IMR-90 (cell line): ENCODE measurements at regions not wholly inside any gene's neighbourhood (a gene's known extent, or its start where the extent isn't known, plus 50 kb on each side); places are given as distances from the start of the nearest gene placed in this dataset.

ENCODE experiments used
- ATAC-seq: fragments of 200-7000 bp; cut with Tn5 transposase; 2 replicates; pipeline ENCODE4 v1.9.1; 2020; ENCODE audit warnings: low read depth, mild to moderate bottlenecking, moderate library complexity
- BruUV-seq: library from RNA; stranded (reverse); fragments of 400-500 nt; replicated peaks from 2 replicates; lab custom pipeline; 2021; lab: Mats Ljungman, UMichigan
- CTCF ChIA-PET: fragments of 300-600 bp; formaldehyde crosslinking; extraction: SDS; loops from one replicate; lab custom pipeline; 2021; ENCODE audit warnings: antibody characterized with exemption; lab: Yijun Ruan, JAX
- POLR2A ChIA-PET: fragments of 300-600 bp; sonication (Branson Sonifier 250); formaldehyde crosslinking; loops from one replicate; lab custom pipeline; 2022; ENCODE audit warnings: antibody characterized with exemption; ENCODE audit not compliant: unreplicated experiment; lab: Charles Lee
- DNase-seq: peaks from one replicate; pipeline ENCODE4 v3.0.0; 2013
- H2AFZ ChIP-seq: replicated peaks from 2 replicates; pipeline ENCODE3; 2013; ENCODE audit warnings: low read length, mild to moderate bottlenecking; ENCODE audit not compliant: poor library complexity
- H2AK5ac ChIP-seq: 2 replicates; pipeline ENCODE4 v1.6.1; 2013; ENCODE audit warnings: low read depth, low read length, inconsistent platforms
- H2AK9ac ChIP-seq: replicated peaks from 2 replicates; pipeline ENCODE3; 2013; ENCODE audit warnings: mild to moderate bottlenecking, low read depth, low read length, moderate library complexity; ENCODE audit not compliant: poor library complexity
- H2BK120ac ChIP-seq: 2 replicates; pipeline ENCODE4 v1.6.1; 2013; ENCODE audit warnings: low read depth, low read length, inconsistent platforms
- H2BK15ac ChIP-seq: 3 replicates; pipeline ENCODE4 v1.6.1; 2013; ENCODE audit warnings: low read depth, low read length, inconsistent platforms
- H2BK20ac ChIP-seq: 2 replicates; pipeline ENCODE4 v1.6.1; 2013; ENCODE audit warnings: low read depth, mild to moderate bottlenecking, inconsistent platforms, low read length, moderate library complexity
- H2BK5ac ChIP-seq: 2 replicates; pipeline ENCODE4 v1.6.1; 2013; ENCODE audit warnings: mild to moderate bottlenecking, low read depth, low read length, inconsistent platforms; ENCODE audit not compliant: poor library complexity, severe bottlenecking
- H3K14ac ChIP-seq: replicated peaks from 2 replicates; pipeline ENCODE4 v1.6.1; 2013; ENCODE audit warnings: low read depth, low read length, inconsistent platforms
- H3K18ac ChIP-seq: 2 replicates; pipeline ENCODE4 v1.6.1; 2013; ENCODE audit warnings: low read depth, low read length, control low read depth
- H3K23ac ChIP-seq: 2 replicates; pipeline ENCODE4 v1.6.1; 2013; ENCODE audit warnings: low read depth, low read length, inconsistent platforms
- H3K27ac ChIP-seq: 2 replicates; pipeline ENCODE4 v1.5.1; 2013; ENCODE audit warnings: mild to moderate bottlenecking, control low read depth, low read length; ENCODE audit not compliant: insufficient read depth
- H3K27me3 ChIP-seq: 2 replicates; pipeline ENCODE4 v1.6.1; 2013; ENCODE audit warnings: low read length; ENCODE audit not compliant: control insufficient read depth, insufficient read depth
- H3K36me3 ChIP-seq: 2 replicates; pipeline ENCODE4 v1.6.1; 2013; ENCODE audit warnings: low read length, mixed read lengths; ENCODE audit not compliant: control insufficient read depth, insufficient read depth
- H3K4ac ChIP-seq: 2 replicates; pipeline ENCODE4 v1.6.1; 2013; ENCODE audit warnings: low read depth, low read length, inconsistent platforms
- H3K4me1 ChIP-seq: 2 replicates; pipeline ENCODE4 v1.6.1; 2013; ENCODE audit warnings: low read length, mixed read lengths; ENCODE audit not compliant: control insufficient read depth, insufficient read depth
- H3K4me2 ChIP-seq: 2 replicates; pipeline ENCODE4 v1.6.1; 2013; ENCODE audit warnings: low read depth, mild to moderate bottlenecking, control low read depth, low read length, moderate library complexity
- H3K4me3 ChIP-seq: 2 replicates; pipeline ENCODE4 v1.5.1; 2013; ENCODE audit warnings: low read depth, mild to moderate bottlenecking, control low read depth, low read length, moderate library complexity; ENCODE audit not compliant: insufficient read depth
- H3K56ac ChIP-seq: 2 replicates; pipeline ENCODE4 v1.6.1; 2013; ENCODE audit warnings: low read length, inconsistent platforms; ENCODE audit not compliant: insufficient read depth; ENCODE audit errors: extremely low read depth
- H3K79me1 ChIP-seq, 2 experiments: 2 replicates each; pipeline ENCODE4 v1.6.1; 2013; ENCODE audit warnings: low read length in 2 of 2, inconsistent platforms in 1 of 2, low read depth in 1 of 2
- H3K9ac ChIP-seq: 2 replicates; pipeline ENCODE4 v1.6.1; 2013; ENCODE audit warnings: low read depth, low read length, control low read depth
- H3K9me1 ChIP-seq: 2 replicates; pipeline ENCODE4 v1.6.1; 2013; ENCODE audit warnings: low read length, inconsistent platforms; ENCODE audit not compliant: insufficient read depth
- H3K9me3 ChIP-seq: 2 replicates; pipeline ENCODE4 v1.6.1; 2013; ENCODE audit warnings: low read length; ENCODE audit not compliant: control insufficient read depth, insufficient read depth
- H4K20me1 ChIP-seq: 2 replicates; pipeline ENCODE4 v1.6.1; 2013; ENCODE audit warnings: low read length, inconsistent platforms; ENCODE audit not compliant: insufficient read depth
- H4K5ac ChIP-seq: 2 replicates; pipeline ENCODE4 v1.6.1; 2013; ENCODE audit warnings: mild to moderate bottlenecking, low read depth, low read length, control low read depth
- H4K8ac ChIP-seq, 2 experiments: 2 replicates each; pipeline ENCODE4 v1.6.1; 2013; ENCODE audit warnings: low read depth in 2 of 2, low read length in 2 of 2, control low read depth in 1 of 2, inconsistent platforms in 1 of 2
- H4K91ac ChIP-seq: 2 replicates; pipeline ENCODE4 v1.6.1; 2013; ENCODE audit warnings: low read depth, low read length, inconsistent platforms; ENCODE audit not compliant: insufficient read depth
- BHLHE40 ChIP-seq: fragments of 150-350 bp; IDR thresholded peaks from 2 replicates; pipeline ENCODE4 v1.6.1; 2016; ENCODE audit warnings: mild to moderate bottlenecking, low read depth, low read length
- CTCF ChIP-seq: conservative IDR thresholded peaks from 2 replicates; pipeline ENCODE4 v1.5.1; 2012; ENCODE audit warnings: mild to moderate bottlenecking, low read depth, low read length, improper control_type of control experiment
- ELK1 ChIP-seq: fragments of 150-350 bp; IDR thresholded peaks from 2 replicates; pipeline ENCODE4 v1.6.1; 2016; ENCODE audit warnings: low read depth, mild to moderate bottlenecking, low read length, moderate library complexity, borderline replicate concordance
- FOS ChIP-seq: fragments of 150-350 bp; IDR thresholded peaks from 2 replicates; pipeline ENCODE4 v1.6.1; 2016; ENCODE audit warnings: low read depth, low read length
- MAFK ChIP-seq: IDR thresholded peaks from 2 replicates; pipeline ENCODE4 v1.6.1; 2012; ENCODE audit warnings: low read depth, low read length, improper control_type of control experiment
- MAZ ChIP-seq: IDR thresholded peaks from 2 replicates; pipeline ENCODE4 v1.6.1; 2012; ENCODE audit warnings: low read depth, mild to moderate bottlenecking, low read length, improper control_type of control experiment, moderate library complexity, borderline replicate concordance
- MXI1 ChIP-seq: IDR thresholded peaks from 2 replicates; pipeline ENCODE4 v1.6.1; 2012; ENCODE audit warnings: low read depth, mild to moderate bottlenecking, low read length, moderate library complexity, borderline replicate concordance
- NFE2L2 ChIP-seq: fragments of 150-350 bp; IDR thresholded peaks from 2 replicates; pipeline ENCODE4 v1.6.1; 2016; ENCODE audit warnings: low read depth, mild to moderate bottlenecking, low read length
- POLR2A ChIP-seq: IDR thresholded peaks from 2 replicates; pipeline ENCODE4 v1.6.1; 2012; ENCODE audit warnings: mild to moderate bottlenecking, low read depth, low read length
- RAD21 ChIP-seq: IDR thresholded peaks from 2 replicates; pipeline ENCODE4 v1.6.1; 2012; ENCODE audit warnings: low read length, improper control_type of control experiment
- RFX5 ChIP-seq: IDR thresholded peaks from 2 replicates; pipeline ENCODE4 v1.8.0; 2012; ENCODE audit warnings: low read depth, mild to moderate bottlenecking, low read length, moderate library complexity
- SMC3 ChIP-seq: fragments of 150-350 bp; IDR thresholded peaks from 2 replicates; pipeline ENCODE4 v1.6.1; 2016; ENCODE audit warnings: low read depth, mild to moderate bottlenecking, antibody characterized with exemption, low read length, moderate library complexity
- USF2 ChIP-seq: fragments of 150-350 bp; IDR thresholded peaks from 2 replicates; pipeline ENCODE4 v1.6.1; 2017; ENCODE audit warnings: mild to moderate bottlenecking, antibody characterized with exemption, low read length, low read depth
- WGBS, 2 experiments: methylation state at CpG; one replicate each; pipeline versions ENCODE4 v1.1.5 to v1.1.7; 2013; ENCODE audit warnings: missing lambda C conversion rate in 2 of 2; ENCODE audit not compliant: insufficient read length in 1 of 2; ENCODE audit errors: extremely low coverage in 2 of 2; 5-methylcytosine and 5-hydroxymethylcytosine counted together
- dilution Hi-C: fragments of 300-500 bp; cut with HindIII; formaldehyde crosslinking; loops from one replicate; pipeline ENCODE4 v1.14.3; 2018; ENCODE audit warnings: low sequenced_read_pairs; ENCODE audit not compliant: unreplicated experiment
- in situ Hi-C: fragments of 300-500 bp; cut with MboI; formaldehyde crosslinking; loops from 3 replicates; pipeline ENCODE4 v1.14.3; 2019; ENCODE audit warnings: low sequenced_read_pairs, inconsistent platforms, mixed read lengths
- intact Hi-C: fragments of 100-400 bp; cut with micrococcal nuclease; formaldehyde crosslinking; loops from 2 replicates; pipeline ENCODE4 v1.10.0; 2022

GRCh38 chr6:2563635-2564034, 187.1 kb downstream of the MYLK4 start:
- no peaks in the 10 kb centered on the region for H4K20me1 ChIP-seq
- H3K27ac ChIP-seq: no peak overlapping the region
- no peak overlapping the region for H2BK5ac ChIP-seq
- TF ChIP-seq NFE2L2: no peak
- TF ChIP-seq MXI1: no peak
- TF ChIP-seq MAZ: no peak
- no peak for TF ChIP-seq ELK1
- TF ChIP-seq FOS: no peak
- no peak for TF ChIP-seq SMC3
- no peak for TF ChIP-seq BHLHE40
- no peak for TF ChIP-seq POLR2A
- no peak for TF ChIP-seq USF2
- TF ChIP-seq RFX5: no peak
- TF ChIP-seq RAD21: no peak
- TF ChIP-seq CTCF: no peak
- no peak for TF ChIP-seq MAFK
- no peak overlapping the region for H4K8ac ChIP-seq
- POLR2A ChIA-PET: no interaction called here
- H4K5ac ChIP-seq: no peak overlapping the region
- H3K14ac ChIP-seq: no peak overlapping the region
- H3K9me1 ChIP-seq: no peaks in the 10 kb centered on the region
- H3K56ac ChIP-seq: no peak overlapping the region
- peak; percentile 86 for ATAC-seq
- no peak overlapping the region for H3K23ac ChIP-seq
- no peak overlapping the region for H2BK20ac ChIP-seq
- H3K9ac ChIP-seq: no peak overlapping the region
- WGBS, 2 experiments: no CpG with 5 or more reads among the region's 6 CpGs
- no peak overlapping the region for H2AFZ ChIP-seq
- intact Hi-C loops (no loop called here), dilution Hi-C loops (no loop called here), in situ Hi-C loops (no loop called here)
- BruUV-seq: no TSS peak
- H2AK9ac ChIP-seq: no peak overlapping the region
- no peak overlapping the region for H3K4me3 ChIP-seq
- no peak overlapping the region for H2BK120ac ChIP-seq
- no peak overlapping the region for H2BK15ac ChIP-seq
- H3K9me3 ChIP-seq: peaks cover 2% of the 10 kb centered on the region; the same call in 1 of the 2 replicates
- H3K18ac ChIP-seq: no peak overlapping the region
- no peak overlapping the region for H2AK5ac ChIP-seq
- DNase-seq: peak; percentile 20
- H3K79me1 ChIP-seq: no peaks in the 10 kb centered on the region
- no peaks in the 10 kb centered on the region for H3K36me3 ChIP-seq
- no peak overlapping the region for H4K91ac ChIP-seq
- CTCF ChIA-PET: no interaction called here
- H3K4me2 ChIP-seq: 0 out of 2 replicates have a peak overlapping the region, but pooled peaks have one; percentile 10
- peaks cover 9% of the 10 kb centered on the region for H3K27me3 ChIP-seq
- no peaks in the 10 kb centered on the region for H3K4me1 ChIP-seq
- no peak overlapping the region for H3K4ac ChIP-seq
